HCT116 (cell line): ENCODE measurements at regions not wholly inside any gene's neighbourhood (a gene's known extent, or its start where the extent isn't known, plus 50 kb on each side); places are given as distances from the start of the nearest gene placed in this dataset.

ENCODE experiments used
- ATAC-seq: fragments of 200-7000 bp; cut with Tn5 transposase; 2 replicates; pipeline ENCODE4 v1.9.1; 2020; ENCODE audit warnings: mild to moderate bottlenecking, moderate library complexity
- BruUV-seq: library from RNA; stranded (reverse); fragments of 400-500 nt; replicated peaks from 2 replicates; lab custom pipeline; 2021; lab: Mats Ljungman, UMichigan
- CTCF ChIA-PET: fragments of 300-600 bp; sonication (Branson Sonifier 250); formaldehyde crosslinking; loops from one replicate; lab custom pipeline; 2021; ENCODE audit warnings: antibody characterized with exemption; lab: Charles Lee
- POLR2A ChIA-PET: fragments of 300-600, 350-600 bp; sonication (Branson Sonifier 250); formaldehyde crosslinking; loops from one replicate; lab custom pipeline; 2021; ENCODE audit warnings: antibody characterized with exemption; lab: Charles Lee
- RAD21 ChIA-PET, 2 experiments: fragments of 300-600 bp; sonication (Branson Sonifier 250); formaldehyde crosslinking; loops; one replicate each; lab custom pipeline; 2023; ENCODE audit warnings: low total read pairs in 2 of 2; ENCODE audit not compliant: uncharacterized antibody in 2 of 2, unreplicated experiment in 2 of 2, low non-redundant PET in 1 of 2; lab: Charles Lee
- DNase-seq: peaks from one replicate; pipeline ENCODE4 v3.0.0-alpha.2; 2010; ENCODE audit warnings: low read depth, low spot score
- H2AFZ ChIP-seq: fragments of 200-600 bp; shearing (Covaris generic), sonication (generic); 2 replicates; pipeline ENCODE4 v1.6.1; 2017; ENCODE audit warnings: low read depth, mixed run types, mixed read lengths, antibody characterized with exemption, low read length; ENCODE audit not compliant: poor library complexity, severe bottlenecking
- H3K27ac ChIP-seq: 2 replicates; pipeline ENCODE4 v1.5.1; 2012; ENCODE audit warnings: low read depth, low read length
- H3K27me3 ChIP-seq: fragments of 200-600 bp; sonication (generic); 2 replicates; pipeline ENCODE4 v1.6.1; 2016; ENCODE audit warnings: mixed run types, low read length, mixed read lengths; ENCODE audit not compliant: insufficient read depth
- H3K36me3 ChIP-seq, 2 experiments: fragments of 200-500 bp in 1 of 2; fragments of 200-600 bp in 1 of 2; sonication (Bioruptor generic) in 1 of 2; sonication (generic) in 1 of 2; 2 replicates each; pipeline versions ENCODE4 v1.5.1 to v1.6.1; 2014 to 2016; ENCODE audit warnings: low read length in 2 of 2, inconsistent platforms in 1 of 2, mixed read lengths in 1 of 2, mixed run types in 1 of 2; ENCODE audit not compliant: insufficient read depth in 2 of 2, control insufficient read depth in 1 of 2
- H3K4me1 ChIP-seq, 2 experiments: fragments of 200-600 bp in 1 of 2; sonication (generic) in 1 of 2; 2 replicates each; pipeline versions ENCODE4 v1.5.1 to v1.6.1; 2012 to 2017; ENCODE audit warnings: low read length in 2 of 2, inconsistent platforms in 1 of 2, mild to moderate bottlenecking in 1 of 2, mixed read lengths in 1 of 2, mixed run types in 1 of 2, moderate library complexity in 1 of 2; ENCODE audit not compliant: insufficient read depth in 2 of 2, control insufficient read depth in 1 of 2
- H3K4me2 ChIP-seq: fragments of 200-600 bp; sonication (generic); 2 replicates; pipeline ENCODE4 v1.6.1; 2017; ENCODE audit warnings: mixed run types, low read length, mixed read lengths
- H3K4me3 ChIP-seq, 2 experiments: fragments of 200-600 bp in 1 of 2; sonication (generic) in 1 of 2; replicated peaks in 1 of 2; 2 replicates each; pipeline ENCODE4 v1.5.1; 2011 to 2016; ENCODE audit warnings: low read length in 2 of 2, control low read depth in 1 of 2, low read depth in 1 of 2, mild to moderate bottlenecking in 1 of 2, mixed read lengths in 1 of 2, mixed run types in 1 of 2
- H3K79me2 ChIP-seq: fragments of 200-600 bp; sonication (generic); 2 replicates; pipeline ENCODE4 v1.6.1; 2017; ENCODE audit warnings: mild to moderate bottlenecking, mixed run types, low read length, moderate library complexity, mixed read lengths; ENCODE audit not compliant: insufficient read depth
- H3K9ac ChIP-seq: fragments of 200-600 bp; sonication (generic); 2 replicates; pipeline ENCODE4 v1.6.1; 2016; ENCODE audit warnings: low read length, mixed read lengths
- H3K9me2 ChIP-seq: fragments of 200-600 bp; sonication (generic), shearing (Covaris generic); 2 replicates; pipeline ENCODE4 v1.6.1; 2017; ENCODE audit warnings: mixed run types, mild to moderate bottlenecking, moderate library complexity; ENCODE audit not compliant: insufficient read depth
- H3K9me3 ChIP-seq, 2 experiments: fragments of 200-500 bp in 1 of 2; fragments of 200-600 bp in 1 of 2; sonication (Bioruptor generic) in 1 of 2; sonication (generic) in 1 of 2; 2 replicates each; pipeline ENCODE4 v1.6.1; 2014 to 2017; ENCODE audit warnings: low read length in 2 of 2, mixed read lengths in 2 of 2, inconsistent platforms in 1 of 2, low read depth in 1 of 2, mild to moderate bottlenecking in 1 of 2, mixed run types in 1 of 2, moderate library complexity in 1 of 2; ENCODE audit not compliant: control insufficient read depth in 1 of 2, insufficient read depth in 1 of 2
- H4K20me1 ChIP-seq: fragments of 200-600 bp; sonication (generic), shearing (Covaris generic); 2 replicates; pipeline ENCODE4 v1.6.1; 2017; ENCODE audit warnings: mixed run types, mild to moderate bottlenecking, moderate library complexity; ENCODE audit not compliant: insufficient read depth
- CEBPB ChIP-seq: IDR thresholded peaks from 2 replicates; pipeline ENCODE4 v1.6.1; 2012; ENCODE audit warnings: low read depth
- EZH2 ChIP-seq: fragments of 200-600 bp; sonication (generic); IDR thresholded peaks from 2 replicates; pipeline ENCODE4 v1.6.1; 2017; ENCODE audit warnings: antibody characterized with exemption, mixed run types
- EZH2phosphoT487 ChIP-seq: fragments of 200-600 bp; IDR thresholded peaks from 2 replicates; pipeline ENCODE4 v1.6.1; 2018; ENCODE audit warnings: antibody characterized with exemption, borderline replicate concordance
- RAD21 ChIP-seq: IDR thresholded peaks from 2 replicates; pipeline ENCODE4 v1.6.1; 2012; ENCODE audit warnings: low read depth, mild to moderate bottlenecking
- SRF ChIP-seq: IDR thresholded peaks from 2 replicates; pipeline ENCODE4 v1.6.1; 2012; ENCODE audit warnings: low read depth
- intact Hi-C: fragments of 100-400 bp; cut with micrococcal nuclease; formaldehyde crosslinking; loops from 2 replicates; pipeline ENCODE4 v1.10.0; 2022
- TF ChIP-seq, protein P1 (sequence below): IDR thresholded peaks from 2 replicates; pipeline ENCODE4 v1.6.1; 2012

- TF ChIP-seq CEBPB (no peak), EZH2phosphoT487 (no peak), SRF (no peak)
- TF ChIP-seq, all 23 proteins: peak for 0
- no peaks in the 10 kb centered on the region for H3K9me3 ChIP-seq
- ChIA-PET CTCF (no interaction called here), POLR2A (no interaction called here), RAD21 (no interaction called here)
- DNase-seq (no peak), ATAC-seq (no peak)
- intact Hi-C loops: no loop called here
- no peak overlapping the region for H3K4me3 ChIP-seq
- no peaks in the 10 kb centered on the region for H3K79me2 ChIP-seq
- H3K9me2 ChIP-seq: no peaks in the 10 kb centered on the region
- no peaks in the 10 kb centered on the region for H3K4me1 ChIP-seq
- H4K20me1 ChIP-seq: no peaks in the 10 kb centered on the region
- H3K36me3 ChIP-seq: no peaks in the 10 kb centered on the region
- no peak overlapping the region for H3K9ac ChIP-seq
- no peak overlapping the region for H3K27ac ChIP-seq
- H3K27me3 ChIP-seq: no peaks in the 10 kb centered on the region
- BruUV-seq: no TSS peak
- no peak overlapping the region for H2AFZ ChIP-seq
- no peak overlapping the region for H3K4me2 ChIP-seq
Measured at GRCh38 chr13:50711996-50712395, 131.5 kb downstream of the DLEU7 start.

DNA sequence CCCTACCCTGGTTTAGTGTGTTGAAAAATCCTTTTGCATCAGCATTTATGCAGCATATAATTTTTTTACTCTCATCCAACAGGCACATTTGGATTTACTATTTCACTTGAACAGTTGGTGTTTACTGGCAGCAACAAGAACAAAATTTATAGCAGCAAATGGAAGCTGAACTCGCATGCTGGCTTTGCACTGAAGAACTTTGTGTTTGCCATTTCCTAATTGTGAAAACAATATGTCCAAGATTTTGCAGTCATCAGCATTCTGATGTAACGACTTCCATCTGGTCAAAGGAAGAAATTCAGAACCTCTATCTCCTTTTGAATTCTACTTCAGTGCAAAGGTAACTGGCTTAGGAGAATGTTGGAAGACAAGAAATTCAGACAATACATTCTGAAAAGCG, 131.0 kb downstream of the DLEU7 start:
- no peaks in the 10 kb centered on the region for H3K36me3 ChIP-seq
- H3K79me2 ChIP-seq: no peaks in the 10 kb centered on the region
- H3K9ac ChIP-seq: no peak overlapping the region
- H2AFZ ChIP-seq: no peak overlapping the region
- no peaks in the 10 kb centered on the region for H3K4me1 ChIP-seq
- H3K4me3 ChIP-seq: no peak overlapping the region
- H3K27me3 ChIP-seq: no peaks in the 10 kb centered on the region
- POLR2A ChIA-PET: no interaction called here
- no peaks in the 10 kb centered on the region for H4K20me1 ChIP-seq
- no peak overlapping the region for H3K4me2 ChIP-seq
- ATAC-seq: no peak
- RAD21 ChIA-PET: no interaction called here
- no peak for TF ChIP-seq RAD21
- TF ChIP-seq, all 23 proteins: peak for 0
- no peaks in the 10 kb centered on the region for H3K9me2 ChIP-seq
- no peaks in the 10 kb centered on the region for H3K9me3 ChIP-seq
- intact Hi-C loops: no loop called here
- no peak overlapping the region for H3K27ac ChIP-seq
- DNase-seq: no peak
- CTCF ChIA-PET: no interaction called here
- no TSS peak for BruUV-seq

GRCh38 chr13:50712881-50713280, 130.6 kb downstream of the DLEU7 start:
- no peaks in the 10 kb centered on the region for H3K4me1 ChIP-seq
- no peak overlapping the region for H3K9ac ChIP-seq
- no peaks in the 10 kb centered on the region for H3K9me2 ChIP-seq
- no peaks in the 10 kb centered on the region for H3K79me2 ChIP-seq
- no peak for DNase-seq
- no peak overlapping the region for H3K4me3 ChIP-seq
- no peak for ATAC-seq
- no peak overlapping the region for H3K27ac ChIP-seq
- intact Hi-C loops: no loop called here
- no peak overlapping the region for H3K4me2 ChIP-seq
- no peaks in the 10 kb centered on the region for H3K27me3 ChIP-seq
- H4K20me1 ChIP-seq: no peaks in the 10 kb centered on the region
- RAD21 ChIA-PET: no interaction called here
- POLR2A ChIA-PET: no interaction called here
- CTCF ChIA-PET: no interaction called here
- H3K9me3 ChIP-seq: no peaks in the 10 kb centered on the region
- no peak overlapping the region for H2AFZ ChIP-seq
- BruUV-seq: no TSS peak
- no peak for TF ChIP-seq EZH2
- TF ChIP-seq, protein P1, sequence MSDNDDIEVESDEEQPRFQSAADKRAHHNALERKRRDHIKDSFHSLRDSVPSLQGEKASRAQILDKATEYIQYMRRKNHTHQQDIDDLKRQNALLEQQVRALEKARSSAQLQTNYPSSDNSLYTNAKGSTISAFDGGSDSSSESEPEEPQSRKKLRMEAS: no peak
- H3K36me3 ChIP-seq: no peaks in the 10 kb centered on the region
